K562 (cell line): ENCODE measurements at regions not wholly inside any gene's neighbourhood (a gene's known extent, or its start where the extent isn't known, plus 50 kb on each side); places are given as distances from the start of the nearest gene placed in this dataset.
A peak's percentile ranks its signal among the peaks of the same experiment; 100 is the strongest.

Experiments
- ATAC-seq: fragments of 200-7000 bp; cut with Tn5 transposase; 3 replicates; pipeline ENCODE4 v1.9.1; 2020; ENCODE audit warnings: moderate library complexity
- BruUV-seq: library from RNA; stranded (reverse); fragments of 400-500 nt; replicated peaks from 2 replicates; lab custom pipeline; 2021; lab: Mats Ljungman, UMichigan
- CTCF ChIA-PET: fragments of 300-600 bp; formaldehyde crosslinking; extraction: SDS; loops from one replicate; lab custom pipeline; 2021; ENCODE audit warnings: low intra/inter-chr PET ratio; lab: Yijun Ruan, JAX
- POLR2A ChIA-PET: fragments of 300-600, 350-650 bp; sonication (Branson Sonifier 250); formaldehyde crosslinking; extraction: SDS; loops from one replicate; lab custom pipeline; 2021; ENCODE audit warnings: antibody characterized with exemption, inconsistent platforms; lab: Yijun Ruan, JAX
- DNase-seq, 4 experiments: peaks; one replicate each; pipeline versions ENCODE4 v3.0.0 to v3.0.0-alpha.2; 2011 to 2018; ENCODE audit warnings: low spot score in 3 of 4, mixed read lengths in 3 of 4; ENCODE audit errors: extremely low read depth in 1 of 4
- FAIRE-seq: peaks from 2 replicates; lab custom pipeline; 2011; peaks lifted over from hg19 to GRCh38; lab: Jason Lieb, UNC
- H2AFZ ChIP-seq: 2 replicates; pipeline ENCODE4 v1.6.0; 2011; ENCODE audit warnings: low read depth, low read length, control low read depth, inconsistent platforms
- H3K27ac ChIP-seq: fragments of 200-600 bp; 3 replicates; pipeline ENCODE4 v1.8.0; 2011; ENCODE audit warnings: low read depth, mild to moderate bottlenecking, control low read depth, inconsistent platforms, low read length, moderate library complexity, mixed read lengths; ENCODE audit errors: extremely low read depth
- H3K27me3 ChIP-seq, 2 experiments: fragments of 300-600 bp in 1 of 2; 2 replicates in 1 of 2; 3 replicates in 1 of 2; pipeline versions ENCODE4 v1.6.0 to v1.8.0; 2011; ENCODE audit warnings: inconsistent platforms in 2 of 2, low read length in 2 of 2, mild to moderate bottlenecking in 1 of 2, mixed read lengths in 1 of 2, moderate library complexity in 1 of 2; ENCODE audit not compliant: control insufficient read depth in 2 of 2, insufficient read depth in 2 of 2
- H3K36me3 ChIP-seq: fragments of 300-600 bp; 3 replicates; pipeline ENCODE4 v1.8.0; 2011; ENCODE audit warnings: mild to moderate bottlenecking, low read length, inconsistent platforms; ENCODE audit not compliant: control insufficient read depth, insufficient read depth
- H3K4me1 ChIP-seq, 2 experiments: fragments of 200-600 bp in 1 of 2; replicated peaks in 1 of 2; 2 replicates in 1 of 2; 3 replicates in 1 of 2; pipeline versions ENCODE4 v1.5.1 to v1.8.0; 2011; ENCODE audit warnings: inconsistent platforms in 2 of 2, low read length in 2 of 2, mild to moderate bottlenecking in 1 of 2, mixed read lengths in 1 of 2, moderate library complexity in 1 of 2; ENCODE audit not compliant: control insufficient read depth in 2 of 2, insufficient read depth in 2 of 2
- H3K4me2 ChIP-seq: 2 replicates; pipeline ENCODE4 v1.6.1; 2011; ENCODE audit warnings: low read length, control low read depth, inconsistent platforms, mixed read lengths; ENCODE audit not compliant: insufficient read depth
- H3K4me3 ChIP-seq: fragments of 200-600 bp; sonication (generic), shearing (Covaris generic); 2 replicates; pipeline ENCODE4 v1.5.1; 2016; ENCODE audit warnings: control low read depth, inconsistent platforms
- H3K79me2 ChIP-seq: fragments of 200-600 bp; 3 replicates; pipeline ENCODE4 v1.8.0; 2011; ENCODE audit warnings: low read length, inconsistent platforms; ENCODE audit not compliant: control insufficient read depth, insufficient read depth
- H3K9ac ChIP-seq, 2 experiments: 2 replicates each; pipeline versions ENCODE4 v1.6.0 to v1.6.1; 2011; ENCODE audit warnings: low read depth in 2 of 2, low read length in 2 of 2, control low read depth in 1 of 2, inconsistent platforms in 1 of 2, mild to moderate bottlenecking in 1 of 2, mixed read lengths in 1 of 2; ENCODE audit not compliant: insufficient read depth in 1 of 2
- H3K9me1 ChIP-seq: one replicate; pipeline ENCODE4 v1.6.0; 2011; ENCODE audit warnings: inconsistent platforms, mild to moderate bottlenecking, low read length, moderate library complexity; ENCODE audit not compliant: control insufficient read depth, insufficient read depth
- H3K9me3 ChIP-seq: replicated peaks from 2 replicates; pipeline ENCODE4 v1.5.1; 2011; ENCODE audit warnings: low read depth, low read length, inconsistent platforms; ENCODE audit not compliant: control insufficient read depth, insufficient read depth
- H4K20me1 ChIP-seq: replicated peaks from 2 replicates; pipeline ENCODE4 v1.6.1; 2011; ENCODE audit warnings: low read length, inconsistent platforms, mixed read lengths; ENCODE audit not compliant: control insufficient read depth, insufficient read depth
- ARID2 ChIP-seq: fragments of 450-650 bp; IDR thresholded peaks from 2 replicates; pipeline ENCODE4 v1.6.1; 2017; ENCODE audit warnings: antibody characterized with exemption, mild to moderate bottlenecking
- BCLAF1 ChIP-seq, 2 experiments: fragments of 450-650 bp in 1 of 2; IDR thresholded peaks; 2 replicates each; pipeline ENCODE4 v1.6.1; 2011 to 2017; ENCODE audit warnings: low read depth in 2 of 2, antibody characterized with exemption in 1 of 2, borderline replicate concordance in 1 of 2, low read length in 1 of 2, mild to moderate bottlenecking in 1 of 2, mixed read lengths in 1 of 2; ENCODE audit not compliant: control insufficient read depth in 1 of 2
- CEBPG ChIP-seq, 3 experiments: fragments of 200-800 bp in 1 of 3; sonication (Bioruptor generic) in 1 of 3; sonication (generic) in 1 of 3; formaldehyde crosslinking in 1 of 3; IDR thresholded peaks in 2 of 3; conservative IDR thresholded peaks in 1 of 3; 2 replicates each; pipeline versions ENCODE4 v1.6.1 to v1.8.0; 2016 to 2022; ENCODE audit warnings: missing compliant biosample characterization in 2 of 3, missing genetic modification characterization in 2 of 3, mild to moderate bottlenecking in 1 of 3, missing genetic modification reagents in 1 of 3
- KAT8 ChIP-seq: fragments of 450-650 bp; IDR thresholded peaks from 2 replicates; pipeline ENCODE4 v1.6.1; 2016; ENCODE audit warnings: low read depth, mild to moderate bottlenecking
- PHF21A ChIP-seq: fragments of 450-650 bp; IDR thresholded peaks from 2 replicates; pipeline ENCODE4 v1.6.1; 2017; ENCODE audit warnings: low read depth, borderline replicate concordance
- WGBS: fragments of 100-300 bp; shearing (Covaris generic); methylation state at CpG from one replicate; pipeline ENCODE4 v1.1.6; 2016; ENCODE audit warnings: low coverage, mixed read lengths; ENCODE audit not compliant: insufficient coverage; ENCODE audit errors: missing lambda C conversion rate; 5-methylcytosine and 5-hydroxymethylcytosine counted together
- in situ Hi-C: fragments of 300-500 bp; cut with MboI; formaldehyde crosslinking; loops from 4 replicates; pipeline ENCODE4 v1.15.0; 2018; ENCODE audit warnings: inconsistent platforms, mixed read lengths
- intact Hi-C: fragments of 100-400 bp; cut with micrococcal nuclease; formaldehyde crosslinking; loops from 2 replicates; pipeline ENCODE4 v1.14.2; 2022

GRCh38 chr4:187415231-187415630 is 580.3 kb upstream of the ZFP42 start (continued):
- TF ChIP-seq BCLAF1 (IDR thresholded peaks at IDR 0.05; ENCODE audit: borderline replicate concordance in 1 of 2, control insufficient read depth in 1 of 2, low read depth in 2 of 2, low read length in 1 of 2): no peak
- no peak for TF ChIP-seq PHF21A
- TF ChIP-seq KAT8: no peak
- TF ChIP-seq, all 486 proteins: peak for 0

- no peak for FAIRE-seq
- WGBS: 4% methylated on average over 3 of the region's 3 CpGs
Observed at GRCh38 chr4:187416216-187416615, 579.4 kb upstream of the ZFP42 start.

More at GRCh38 chr4:187416216-187416615, 579.4 kb upstream of the ZFP42 start:
- DNase-seq: no peak
- no peaks in the 10 kb centered on the region for H4K20me1 ChIP-seq
- no peaks in the 10 kb centered on the region for H3K9me3 ChIP-seq
- CTCF ChIA-PET: no interaction called here
- ATAC-seq: no peak
- no peak overlapping the region for H3K4me2 ChIP-seq
- TF ChIP-seq BCLAF1 (IDR thresholded peaks at IDR 0.05; ENCODE audit: borderline replicate concordance in 1 of 2, control insufficient read depth in 1 of 2, low read depth in 2 of 2, low read length in 1 of 2) (no peak), CEBPG (CRISPR knock-in tag; IDR thresholded peaks at IDR 0.05) (no peak), CEBPG (tag; conservative IDR thresholded peaks at IDR 0.05 in 1 of 2, IDR thresholded peaks at IDR 0.05 in 1 of 2) (0 out of 4 replicates have a peak, but pooled peaks of 1 of the 2 experiments have one; percentile 31), ARID2 (no peak)
- TF ChIP-seq, all 486 proteins: peak for 1
- H3K9ac ChIP-seq: no peak overlapping the region
- POLR2A ChIA-PET: no interaction called here
- intact Hi-C loops (loop anchor here (10.0 kb wide), 1 partner anchor 691 kb away; the partner anchor contains the start of gene FAT1), in situ Hi-C loops (no loop called here)
- no peaks in the 10 kb centered on the region for H3K9me1 ChIP-seq
- no peaks in the 10 kb centered on the region for H3K4me1 ChIP-seq
- no peak overlapping the region for H2AFZ ChIP-seq
- H3K27ac ChIP-seq: no peak overlapping the region
- no peaks in the 10 kb centered on the region for H3K27me3 ChIP-seq
- no TSS peak for BruUV-seq
- no peaks in the 10 kb centered on the region for H3K36me3 ChIP-seq
- no peaks in the 10 kb centered on the region for H3K79me2 ChIP-seq
- H3K4me3 ChIP-seq: no peak overlapping the region
